ENCODE measurements at regions not wholly inside any gene's neighbourhood (a gene's known extent, or its start where the extent isn't known, plus 50 kb on each side); places are given as distances from the start of the nearest gene placed in this dataset.

DNA sequence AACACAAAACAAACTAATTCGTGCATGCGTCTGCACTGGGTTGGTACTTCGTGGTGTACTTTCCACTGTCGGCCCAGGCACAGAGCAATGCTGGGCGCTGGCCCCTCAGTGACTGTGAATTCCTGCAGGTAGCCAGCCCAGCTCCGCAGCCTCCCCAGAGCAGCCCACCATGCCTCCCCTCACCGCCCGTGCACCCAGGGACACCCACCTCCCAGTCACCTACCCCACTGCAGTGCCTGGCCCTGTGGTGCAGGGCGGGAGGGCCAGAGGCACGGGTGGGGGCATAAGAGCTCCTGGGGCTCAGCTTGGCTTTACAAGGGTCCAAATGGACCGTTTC, 93.1 kb upstream of the ZNF507 start:
- ATAC-seq (no peak), DNase-seq (no peak)
- intact Hi-C loops (cut with micrococcal nuclease) = no loop called here

DNA sequence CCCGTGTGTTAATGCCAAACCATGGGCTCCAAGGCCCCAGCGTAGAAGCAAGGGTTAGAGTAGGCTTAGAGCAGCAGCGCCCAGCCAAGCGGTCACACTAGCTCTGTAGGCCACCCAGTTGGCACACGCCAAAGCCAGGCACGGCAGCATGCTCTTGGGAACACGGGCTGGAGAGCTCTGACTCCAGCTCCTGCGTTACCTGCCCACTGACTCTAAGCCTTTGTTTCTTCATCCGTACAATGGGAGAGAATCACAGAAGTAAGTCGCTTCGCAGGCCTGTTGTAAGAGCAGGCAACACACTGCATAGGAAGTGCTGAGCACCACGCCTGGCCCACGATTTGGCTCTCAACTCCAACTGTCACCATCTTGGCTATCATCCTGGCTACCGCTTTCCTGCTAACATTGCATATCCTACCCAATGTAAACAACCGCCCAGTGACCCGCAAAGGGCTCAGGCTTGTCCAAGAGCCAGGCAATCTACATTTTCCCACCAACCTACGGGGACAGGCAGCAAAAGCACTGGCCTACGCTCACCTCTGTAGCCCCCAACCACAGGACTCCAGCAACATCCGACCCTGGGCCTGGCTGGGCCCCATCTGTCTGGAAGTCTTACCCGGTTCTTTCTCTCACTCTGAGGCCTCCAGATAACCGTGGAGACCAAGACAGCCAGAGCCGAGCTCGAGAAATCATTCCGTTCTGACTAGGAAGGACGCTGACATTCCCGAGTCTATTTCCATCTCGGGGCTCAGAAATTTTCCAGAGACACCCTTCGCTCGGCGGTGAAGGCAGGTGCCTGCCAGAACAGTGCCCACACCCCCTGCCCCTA, 91.5 kb upstream of the ZNF507 start:
- no peak for ATAC-seq
- intact Hi-C loops (cut with micrococcal nuclease) = no loop called here

DNA sequence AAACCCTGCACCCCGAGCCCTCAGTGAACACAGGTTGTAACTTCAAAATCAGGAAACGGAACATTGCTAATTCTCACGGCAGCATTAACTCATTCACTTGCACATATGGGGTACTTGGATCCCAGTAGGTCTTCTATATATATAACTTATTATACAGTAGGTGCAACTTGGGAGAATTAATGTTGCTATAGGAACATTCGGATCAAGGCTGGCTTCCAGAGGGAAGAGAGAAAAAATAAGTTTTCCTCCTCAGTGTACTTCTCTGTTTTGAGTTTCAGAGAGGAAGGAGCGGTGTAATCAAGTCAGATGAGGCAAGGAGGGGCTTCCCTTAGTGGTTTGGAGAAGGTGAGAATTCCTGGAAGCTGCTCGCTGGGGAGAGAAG, 90.9 kb upstream of the ZNF507 start:
- intact Hi-C loops (cut with micrococcal nuclease) = no loop called here
- ATAC-seq (no peak), DNase-seq (no peak)

More for the DNA sequence above, 91.5 kb upstream of the ZNF507 start:
- no peak for DNase-seq

DNA sequence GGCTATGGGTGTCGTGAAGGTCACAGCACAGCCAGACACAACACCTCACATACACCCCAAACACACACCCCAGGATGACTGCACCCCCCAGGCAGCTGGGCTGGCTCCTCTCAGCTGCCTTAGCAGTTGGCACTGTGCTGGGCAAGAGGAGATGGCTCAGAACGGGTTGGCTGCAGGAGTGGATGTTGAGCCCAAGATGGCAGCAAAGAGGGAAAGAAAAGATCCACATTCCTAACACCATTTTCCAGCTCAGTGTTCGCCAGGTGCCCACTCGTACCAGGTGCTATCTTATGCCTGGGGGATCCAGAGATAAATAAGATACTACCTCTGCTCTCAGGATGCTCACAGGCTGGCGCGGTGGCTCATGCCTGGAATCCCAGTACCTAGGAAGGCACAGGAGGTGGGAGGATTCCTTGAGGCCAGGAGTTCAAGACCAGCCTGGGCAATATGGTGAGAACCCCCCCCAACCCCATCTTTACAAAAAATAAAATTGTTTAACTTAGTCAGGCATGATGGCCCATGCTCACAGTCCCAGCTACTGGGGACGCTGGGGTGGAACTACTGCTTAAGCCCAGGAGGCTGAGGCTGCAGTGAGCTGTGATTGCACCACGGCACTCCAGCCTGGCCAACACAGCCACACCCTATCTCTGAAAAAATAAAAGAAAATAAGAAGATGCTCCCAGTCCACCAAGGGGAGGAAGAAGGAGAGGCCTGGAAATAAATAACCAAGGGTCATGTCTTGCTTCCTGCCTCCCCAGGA, 89.7 kb upstream of the ZNF507 start:
- DNase-seq (no peak), ATAC-seq (no peak)
- intact Hi-C loops (cut with micrococcal nuclease) = no loop called here

DNA sequence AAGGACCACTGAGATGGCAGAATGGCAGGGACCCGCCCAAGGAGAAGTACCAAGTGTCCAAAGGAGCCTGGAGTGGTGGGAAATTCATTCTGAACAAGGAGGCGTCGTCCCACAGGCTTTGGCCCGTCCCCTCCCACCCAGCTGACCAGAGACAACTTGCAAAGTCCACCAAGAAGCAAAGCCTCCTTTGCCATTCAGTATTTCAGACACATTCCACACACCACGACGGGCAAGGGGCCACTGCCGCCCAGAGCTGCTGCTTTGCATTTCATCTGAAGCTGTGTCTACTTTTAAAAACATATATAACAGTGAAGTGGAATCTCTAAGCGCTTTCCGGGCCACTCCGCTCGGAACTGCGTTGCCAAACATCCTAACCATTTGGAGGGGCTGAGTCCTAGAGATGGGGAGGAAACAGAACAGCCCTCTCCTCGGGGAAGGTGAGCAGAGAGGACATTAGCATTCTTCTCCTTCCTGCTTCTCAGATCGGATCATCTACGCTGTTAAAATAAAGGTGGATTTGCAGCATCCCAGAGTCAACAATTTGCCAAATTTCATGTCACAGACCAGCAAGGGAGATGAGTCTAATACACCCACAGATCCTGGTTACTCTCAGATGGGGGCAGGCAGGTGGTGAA, 89.0 kb upstream of the ZNF507 start:
- ATAC-seq = no peak
- intact Hi-C loops (cut with micrococcal nuclease) = no loop called here
- DNase-seq = no peak

DNA sequence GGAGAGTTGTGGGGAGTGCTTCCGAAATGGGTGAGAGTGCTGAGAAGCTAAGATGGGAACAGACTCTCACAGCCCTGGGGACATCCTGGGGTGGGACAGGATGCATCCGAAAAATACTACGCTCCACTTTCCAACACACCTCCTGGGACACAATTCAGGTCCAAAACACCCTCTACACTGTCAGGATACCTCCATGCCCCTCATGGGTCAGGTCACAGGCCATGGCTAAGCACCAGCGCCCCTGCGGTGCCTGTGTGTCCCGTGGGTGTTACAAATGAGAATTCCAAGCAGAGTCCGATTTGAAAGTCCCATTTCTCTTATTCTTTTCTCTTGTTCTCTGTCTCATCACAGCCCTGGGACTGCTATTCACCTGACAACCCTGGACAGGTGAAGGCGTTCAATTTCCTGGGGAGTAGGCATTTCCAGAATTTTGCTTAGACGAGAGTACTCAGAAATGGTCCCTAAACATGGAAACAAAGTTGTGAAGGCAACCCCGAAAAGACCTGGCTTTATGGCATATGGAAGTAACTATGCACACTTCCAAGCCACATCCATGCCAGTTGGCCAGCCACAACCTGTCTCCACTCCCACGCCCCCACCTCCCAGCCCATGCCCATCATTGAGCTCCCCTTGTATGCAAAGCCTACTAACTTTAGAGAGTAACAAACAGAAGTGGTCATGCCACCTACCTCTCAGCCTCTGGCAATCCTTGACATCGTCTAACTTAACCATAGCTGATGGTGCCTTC, 87.9 kb upstream of the ZNF507 start:
- intact Hi-C loops (cut with micrococcal nuclease) = no loop called here
- DNase-seq (no peak), ATAC-seq (no peak)

DNA sequence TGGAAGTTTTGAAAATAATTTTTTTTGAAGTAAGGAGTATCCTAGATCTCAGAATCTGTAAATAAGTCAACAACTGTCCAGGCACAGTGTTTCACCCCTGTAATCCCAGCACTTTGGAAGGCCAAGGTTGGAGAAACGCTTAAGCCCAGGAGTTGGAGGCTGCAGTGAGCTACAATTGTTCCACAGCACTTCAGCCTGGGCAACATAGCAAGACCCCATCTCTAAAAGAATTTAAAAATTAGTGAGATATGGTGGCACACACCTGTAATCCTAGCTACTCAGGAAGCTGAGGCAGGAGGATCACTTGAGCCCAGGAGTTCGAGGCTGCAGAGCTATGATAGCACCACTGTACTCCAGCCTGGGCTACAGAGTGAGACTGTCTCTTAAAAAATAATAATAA, 87.2 kb upstream of the ZNF507 start:
- DNase-seq (no peak), ATAC-seq (no peak)
- intact Hi-C loops (cut with micrococcal nuclease) = no loop called here

DNA sequence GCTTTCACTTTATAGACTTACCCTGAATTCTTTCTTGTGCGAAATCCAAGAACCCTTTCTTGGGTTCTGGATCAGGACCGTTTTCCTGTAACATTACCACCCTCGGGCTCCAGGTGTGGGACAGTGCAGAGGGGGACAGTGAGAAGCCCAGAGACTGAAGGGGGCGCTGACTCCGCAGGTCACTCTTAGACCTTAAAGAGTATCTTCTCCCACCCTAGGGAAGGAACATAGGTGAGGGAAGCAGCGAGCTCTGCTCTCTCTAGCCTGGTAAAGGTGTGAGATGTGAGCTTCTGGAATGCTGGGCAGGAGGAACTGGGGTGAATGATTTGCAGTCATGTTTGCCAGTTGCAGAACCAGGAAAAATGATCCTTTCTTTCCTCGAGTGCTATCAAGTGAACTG, 80.8 kb upstream of the ZNF507 start:
- intact Hi-C loops (cut with micrococcal nuclease) = no loop called here
- ATAC-seq (no peak), DNase-seq (no peak)

DNA sequence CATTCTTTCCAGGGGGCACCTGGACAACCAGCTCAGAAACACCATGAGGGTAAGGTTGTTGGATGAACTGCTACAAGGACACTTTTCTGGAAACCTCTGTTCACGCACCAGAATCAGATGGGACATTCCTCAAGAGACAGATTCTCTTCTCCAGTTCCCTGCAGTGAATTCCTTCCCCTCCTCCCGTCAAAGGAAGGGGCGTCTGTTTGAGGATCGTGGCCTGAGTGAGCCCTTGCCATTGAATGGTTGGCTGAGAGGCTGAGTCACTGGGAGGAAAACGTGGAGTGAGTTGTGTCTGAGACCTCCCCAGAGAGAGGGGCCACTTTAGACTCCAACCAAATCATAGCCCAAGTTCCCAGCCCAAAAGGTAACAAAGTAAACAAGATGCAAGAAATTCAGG, 79.4 kb upstream of the ZNF507 start:
- DNase-seq (no peak), ATAC-seq (no peak)
- intact Hi-C loops (cut with micrococcal nuclease) = no loop called here

DNA sequence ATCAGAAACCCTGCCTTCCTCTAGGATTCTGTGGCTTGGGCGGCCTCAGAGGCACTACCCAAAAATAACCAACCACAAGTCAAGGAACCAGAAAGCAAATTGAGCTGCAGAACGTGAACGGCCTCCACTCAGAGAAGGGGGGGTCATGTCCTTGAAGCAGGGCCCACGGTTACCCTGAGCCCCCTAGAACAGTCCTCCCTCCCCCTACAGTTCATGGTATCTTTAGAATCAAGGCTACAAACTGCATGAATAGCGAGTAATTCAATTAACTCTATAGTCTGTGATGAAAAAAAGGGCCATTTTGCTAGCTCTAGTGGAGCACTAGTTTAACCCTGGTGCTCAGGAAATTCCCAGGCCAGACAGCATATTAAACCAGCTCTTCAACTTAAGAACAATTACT, 79.0 kb upstream of the ZNF507 start:
- ATAC-seq = no peak

DNA sequence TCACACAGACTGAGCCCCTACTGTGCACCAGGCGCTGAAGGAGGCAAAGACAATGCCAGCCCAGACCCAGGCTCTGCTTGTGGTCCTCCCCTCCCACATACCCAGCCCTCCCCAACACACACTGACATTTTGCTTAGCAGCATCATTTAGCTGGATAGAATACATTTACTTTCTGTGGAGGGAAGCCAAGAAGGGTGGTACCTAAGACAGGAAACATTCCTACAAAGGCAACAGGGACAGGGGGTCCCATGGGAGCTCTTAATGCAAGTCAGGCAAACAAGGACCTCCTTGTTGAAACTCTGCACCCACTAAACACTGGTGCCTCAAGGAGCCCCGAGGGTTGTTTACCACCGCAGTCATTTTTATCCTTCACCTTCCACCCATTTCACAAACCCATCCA, 77.0 kb upstream of the ZNF507 start:
- intact Hi-C loops (cut with micrococcal nuclease) = no loop called here
- no peak for ATAC-seq
- no peak for DNase-seq

More for the DNA sequence above, 79.0 kb upstream of the ZNF507 start:
- intact Hi-C loops (cut with micrococcal nuclease) = no loop called here
- DNase-seq = no peak

DNA sequence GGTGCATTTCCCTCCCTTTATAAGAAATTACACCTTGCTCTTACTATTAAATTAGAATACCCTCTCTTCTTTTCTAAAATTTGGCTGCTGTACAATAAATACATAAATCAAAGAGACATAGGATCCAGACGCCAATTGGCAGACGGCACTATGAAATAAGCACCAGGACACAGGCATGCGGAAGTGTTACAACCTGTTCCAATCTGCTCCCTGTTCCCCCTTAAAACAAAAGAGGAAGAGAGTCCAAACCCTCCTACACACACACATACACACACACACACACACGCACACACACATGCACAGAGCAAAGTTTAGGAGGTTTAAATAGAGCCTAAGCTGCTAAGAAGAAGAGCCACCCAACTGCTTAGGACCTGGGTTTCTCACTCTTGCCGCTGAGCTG, 75.6 kb upstream of the ZNF507 start:
- ATAC-seq = no peak
- intact Hi-C loops (cut with micrococcal nuclease) = no loop called here

DNA sequence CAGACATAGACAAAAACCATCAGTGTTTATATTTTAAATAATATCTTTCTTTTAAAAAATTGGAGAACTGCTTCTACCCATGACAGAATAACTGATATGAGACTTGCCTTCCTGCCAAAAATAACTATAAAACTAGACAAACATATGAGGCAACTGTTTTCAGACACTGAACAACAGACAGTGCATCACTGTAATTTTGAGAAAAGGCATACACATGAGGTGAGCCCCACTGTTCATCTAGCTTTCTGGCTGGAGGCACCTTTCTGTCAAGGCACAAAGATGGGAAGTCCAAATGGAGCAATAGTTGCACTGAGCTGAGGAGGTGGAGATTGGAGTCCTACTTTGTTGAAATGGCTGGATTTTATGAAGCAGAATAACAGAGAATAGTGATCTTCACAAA, 71.9 kb upstream of the ZNF507 start:
- intact Hi-C loops (cut with micrococcal nuclease) = no loop called here
- no peak for DNase-seq
- ATAC-seq = no peak

More for the DNA sequence above, 75.6 kb upstream of the ZNF507 start:
- DNase-seq = no peak

DNA sequence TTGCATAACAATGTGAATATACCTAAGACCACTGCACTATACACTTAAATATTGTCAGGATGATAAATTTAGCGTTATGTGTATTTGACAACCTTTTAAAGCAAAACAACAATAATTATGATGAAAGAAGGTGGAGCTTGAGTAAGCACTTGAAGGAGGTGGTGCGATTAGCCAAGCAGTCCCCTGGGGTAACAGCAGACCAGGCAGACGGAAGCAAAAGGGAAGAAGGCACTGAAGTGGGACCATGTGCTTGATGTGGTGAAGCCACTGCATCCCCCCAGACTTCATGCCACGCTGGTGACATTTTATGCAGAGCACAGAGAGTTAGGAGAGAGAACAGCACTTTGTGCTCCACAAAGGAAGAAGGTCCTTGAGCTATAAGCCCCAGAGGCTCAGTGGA, 58.3 kb upstream of the ZNF507 start:
- ATAC-seq (peak; percentile 60), DNase-seq (no peak)
- intact Hi-C loops (cut with micrococcal nuclease) = no loop called here

DNA sequence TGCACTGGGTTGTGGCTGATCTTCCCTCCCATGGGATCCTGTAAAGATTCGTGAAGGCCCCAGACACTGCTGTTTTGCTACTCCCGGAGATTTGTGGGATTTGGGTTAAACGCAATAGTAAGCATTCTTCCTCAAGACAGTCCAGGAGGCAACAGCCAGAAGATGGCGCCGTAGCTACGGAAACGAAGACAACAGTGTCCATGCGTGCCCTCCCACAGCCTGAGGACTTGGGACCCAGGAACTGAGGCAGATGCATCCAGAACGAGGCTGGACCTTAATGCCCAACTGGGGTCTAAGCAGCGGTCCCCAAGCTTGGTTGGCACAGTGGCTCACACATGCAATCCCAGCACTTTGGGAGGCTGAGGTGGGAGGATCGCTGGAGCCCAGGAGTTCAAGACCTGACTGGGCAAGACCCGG, 57.6 kb upstream of the ZNF507 start:
- intact Hi-C loops (cut with micrococcal nuclease) = no loop called here
- ATAC-seq (peak; percentile 96), DNase-seq (peak; percentile 86)

DNA sequence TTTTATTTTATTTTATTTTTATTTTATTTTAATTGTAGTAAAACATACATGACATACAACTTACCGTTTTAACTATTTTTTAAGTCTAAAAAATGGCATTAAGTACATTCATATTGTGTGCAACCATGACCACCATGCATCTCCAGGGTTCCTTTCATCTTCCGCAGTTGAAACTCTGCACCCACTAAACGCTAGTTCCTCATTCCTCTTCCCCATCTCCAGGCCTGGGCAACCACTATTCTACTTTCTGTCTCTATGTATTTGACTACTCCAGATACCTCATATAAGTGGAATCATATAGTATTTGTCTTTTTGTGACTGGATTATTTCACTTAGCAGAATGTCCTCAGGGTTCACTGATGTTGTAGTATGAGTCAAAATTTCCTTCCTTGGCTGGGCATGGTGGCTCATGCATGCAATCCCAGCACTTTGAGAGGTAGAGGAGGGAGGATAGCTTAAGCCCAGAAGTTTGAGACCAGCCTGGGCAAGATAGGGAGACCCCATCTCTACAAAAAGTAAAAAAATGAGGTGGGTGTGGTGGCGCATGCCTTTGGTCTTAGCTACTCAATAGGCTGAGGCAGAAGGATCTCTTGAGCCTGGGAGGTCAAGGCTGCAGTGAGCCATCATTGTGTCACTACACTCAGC, 55.7 kb upstream of the ZNF507 start:
- ATAC-seq (no peak), DNase-seq (no peak)
- intact Hi-C loops (cut with micrococcal nuclease) = no loop called here

DNA sequence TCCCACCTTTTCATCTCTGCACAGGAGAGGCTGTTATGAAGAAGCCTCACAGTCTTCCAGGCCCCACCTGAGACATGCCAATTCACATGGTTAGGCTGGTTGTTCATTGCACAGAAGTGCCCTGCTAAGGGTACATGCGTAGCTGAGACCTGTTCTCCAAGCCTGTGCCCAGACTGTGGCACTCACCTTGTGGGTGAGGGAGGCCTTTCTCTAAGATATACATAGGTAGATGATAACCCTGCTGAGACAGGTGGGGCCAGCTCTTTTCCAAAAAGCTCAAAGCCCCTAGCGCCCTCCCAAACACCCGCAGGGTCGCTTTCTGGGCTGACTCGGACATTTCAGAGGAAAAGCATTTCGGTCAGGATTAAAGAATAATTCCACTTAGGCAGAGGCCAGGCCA, 53.5 kb upstream of the ZNF507 start:
- no peak for DNase-seq
- ATAC-seq = no peak
- intact Hi-C loops (cut with micrococcal nuclease) = no loop called here

DNA sequence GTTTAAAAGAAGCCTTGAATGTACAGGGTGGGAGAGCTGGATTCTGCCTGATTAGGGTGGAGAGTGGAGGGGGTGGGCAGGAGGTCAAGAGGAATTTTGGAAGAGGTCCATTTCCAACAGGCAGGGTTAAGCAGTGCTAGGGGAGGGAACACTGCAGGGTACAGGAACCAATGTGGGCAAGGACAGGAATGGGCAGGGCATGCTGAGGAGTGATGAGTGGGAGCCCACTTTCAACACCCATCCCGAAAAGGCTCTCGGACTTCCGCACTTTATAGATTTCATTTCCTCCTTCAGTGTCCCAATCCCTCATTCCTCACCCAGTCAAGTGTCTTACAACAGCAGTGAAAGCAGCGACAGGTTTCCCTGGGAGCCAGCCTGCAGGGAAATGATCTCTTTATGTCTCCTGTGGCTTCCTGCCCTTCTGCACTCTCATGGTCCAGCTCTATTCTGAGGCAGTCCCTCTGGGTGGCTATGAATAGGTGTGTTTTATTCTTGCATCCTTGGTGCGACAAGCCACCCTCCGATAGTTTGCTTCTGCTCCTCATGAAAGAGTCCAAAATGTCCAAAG, 50.5 kb upstream of the ZNF507 start:
- ATAC-seq (no peak), DNase-seq (no peak)
- intact Hi-C loops (cut with micrococcal nuclease) = no loop called here
